GM12865 (cell line): ENCODE measurements at regions not wholly inside any gene's neighbourhood (a gene's known extent, or its start where the extent isn't known, plus 50 kb on each side); places are given as distances from the start of the nearest gene placed in this dataset.

Source experiments
- DNase-seq: peaks from one replicate; pipeline ENCODE4 v3.0.0; 2010; ENCODE audit warnings: low read depth
- H3K4me3 ChIP-seq: 2 replicates; pipeline ENCODE4 v1.5.1; 2011; ENCODE audit warnings: mild to moderate bottlenecking, low read depth, low read length, control low read depth
- TF ChIP-seq, protein P1 (sequence below): IDR thresholded peaks from 2 replicates; pipeline ENCODE4 v1.5.1; 2011; ENCODE audit warnings: low read length, control low read depth, low read depth, inconsistent platforms; ENCODE audit not compliant: insufficient read depth; ENCODE audit errors: missing control alignments

DNA sequence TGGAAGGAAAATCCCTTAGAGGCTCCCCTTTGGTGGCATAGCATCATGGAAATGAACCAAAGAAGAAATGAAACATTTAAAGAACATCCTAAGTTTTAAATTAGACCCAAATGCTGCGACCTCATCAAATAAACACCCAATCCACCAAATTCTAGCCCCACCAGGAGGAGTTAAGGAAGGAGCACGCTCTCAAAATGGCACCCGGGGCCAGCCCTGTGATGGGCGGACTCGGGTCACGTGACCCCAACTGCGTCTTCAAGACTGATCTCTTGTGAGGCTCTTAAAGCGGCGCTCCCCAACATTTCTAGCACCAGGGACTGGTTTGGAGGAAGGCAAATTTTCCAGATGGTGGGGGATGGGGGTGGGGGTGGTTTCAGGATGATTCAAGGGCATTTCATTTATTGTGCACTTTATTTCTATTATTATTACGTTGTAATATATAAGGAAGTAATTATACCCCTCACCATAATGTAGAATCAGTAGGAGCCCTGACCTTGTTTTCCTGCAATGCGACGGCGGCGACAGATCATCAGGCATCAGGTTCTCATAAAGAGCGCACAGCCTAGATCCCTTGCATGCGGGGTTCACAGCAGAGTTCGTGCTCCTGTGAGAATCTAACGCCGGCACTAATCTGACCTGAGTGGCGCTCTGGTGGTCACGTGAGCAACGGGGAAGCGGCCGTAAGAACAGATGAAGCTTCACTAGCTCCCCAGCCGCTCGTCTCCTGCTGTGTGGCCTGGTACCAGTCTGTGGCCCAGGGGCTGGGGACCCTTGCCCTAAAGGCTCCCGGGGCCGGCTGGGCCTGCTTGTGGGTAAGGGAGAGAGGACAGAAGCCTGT, 55.3 kb upstream of the SLC22A11 start:
- no peak overlapping the region for H3K4me3 ChIP-seq
- no peak for DNase-seq
- TF ChIP-seq, protein P1, sequence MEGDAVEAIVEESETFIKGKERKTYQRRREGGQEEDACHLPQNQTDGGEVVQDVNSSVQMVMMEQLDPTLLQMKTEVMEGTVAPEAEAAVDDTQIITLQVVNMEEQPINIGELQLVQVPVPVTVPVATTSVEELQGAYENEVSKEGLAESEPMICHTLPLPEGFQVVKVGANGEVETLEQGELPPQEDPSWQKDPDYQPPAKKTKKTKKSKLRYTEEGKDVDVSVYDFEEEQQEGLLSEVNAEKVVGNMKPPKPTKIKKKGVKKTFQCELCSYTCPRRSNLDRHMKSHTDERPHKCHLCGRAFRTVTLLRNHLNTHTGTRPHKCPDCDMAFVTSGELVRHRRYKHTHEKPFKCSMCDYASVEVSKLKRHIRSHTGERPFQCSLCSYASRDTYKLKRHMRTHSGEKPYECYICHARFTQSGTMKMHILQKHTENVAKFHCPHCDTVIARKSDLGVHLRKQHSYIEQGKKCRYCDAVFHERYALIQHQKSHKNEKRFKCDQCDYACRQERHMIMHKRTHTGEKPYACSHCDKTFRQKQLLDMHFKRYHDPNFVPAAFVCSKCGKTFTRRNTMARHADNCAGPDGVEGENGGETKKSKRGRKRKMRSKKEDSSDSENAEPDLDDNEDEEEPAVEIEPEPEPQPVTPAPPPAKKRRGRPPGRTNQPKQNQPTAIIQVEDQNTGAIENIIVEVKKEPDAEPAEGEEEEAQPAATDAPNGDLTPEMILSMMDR: no peak

DNA sequence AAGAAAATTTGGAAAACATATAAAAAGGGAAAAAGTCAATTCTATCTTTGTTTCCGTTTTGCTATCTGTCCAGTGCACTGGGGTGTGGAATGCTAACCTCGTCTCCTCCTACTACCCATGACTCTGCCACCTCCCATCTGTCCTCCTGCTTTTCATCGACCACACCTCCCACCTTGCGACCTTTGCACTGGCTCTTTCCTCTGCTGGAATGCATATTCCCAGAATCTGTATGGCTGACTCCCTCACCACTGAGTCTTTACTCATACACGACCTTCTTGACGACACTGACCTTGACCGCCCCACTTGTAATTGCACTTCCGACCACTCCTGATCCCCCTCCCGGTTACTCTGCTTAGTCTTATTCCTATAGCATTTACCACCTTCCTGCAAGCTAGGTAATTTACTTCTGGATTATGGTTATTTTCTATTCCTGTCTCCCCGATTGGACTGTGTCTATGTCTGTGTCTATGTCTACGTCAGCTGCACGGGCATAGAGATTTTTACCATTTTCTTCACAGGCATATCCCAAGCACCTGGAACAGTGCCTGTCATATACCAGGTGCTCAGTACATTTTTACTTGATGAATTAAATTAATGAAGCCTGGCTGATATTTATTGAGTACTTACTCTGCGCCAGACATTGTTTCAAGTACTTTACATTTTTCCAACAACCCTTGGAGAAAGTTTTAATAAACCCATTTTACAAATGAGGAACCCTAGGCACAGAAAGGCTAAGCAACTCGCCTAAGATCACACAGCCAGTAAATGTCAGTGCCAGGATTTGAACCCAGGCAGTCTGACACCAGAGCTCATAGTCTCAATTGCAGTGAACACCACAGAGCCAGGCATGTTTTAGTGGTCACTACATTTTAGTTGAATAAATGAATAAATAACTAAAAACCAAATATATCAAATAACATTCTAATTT, 54.0 kb upstream of the SLC22A11 start:
- no peak overlapping the region for H3K4me3 ChIP-seq
- no peak for DNase-seq
- TF ChIP-seq, protein P1: no peak

DNA sequence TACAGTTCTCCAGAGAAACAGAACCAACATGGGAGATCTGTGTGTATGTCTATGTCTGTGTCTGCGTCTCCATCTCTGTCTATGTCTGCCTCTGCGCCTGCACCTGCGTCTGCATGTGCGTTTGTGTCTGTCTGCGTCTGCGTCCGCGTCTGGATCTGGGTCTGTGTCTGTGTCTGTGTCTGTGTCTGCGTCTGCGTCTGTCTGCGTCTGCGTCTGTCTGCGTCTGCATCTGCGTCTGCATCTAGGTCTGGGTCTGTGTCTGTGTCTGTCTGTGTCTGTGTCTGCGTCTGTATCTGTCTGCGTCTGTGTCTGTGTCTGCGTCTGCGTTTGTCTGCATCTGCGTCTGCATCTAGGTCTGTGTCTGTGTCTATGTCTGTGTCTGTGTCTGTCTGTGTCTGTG, 53.1 kb upstream of the SLC22A11 start:
- DNase-seq: no peak
- H3K4me3 ChIP-seq: no peak overlapping the region
- TF ChIP-seq, protein P1: no peak

GRCh38 chr11:64503186-64503753, 52.5 kb upstream of the SLC22A11 start:
- no peak for DNase-seq
- TF ChIP-seq, protein P1: no peak
- no peak overlapping the region for H3K4me3 ChIP-seq

DNA sequence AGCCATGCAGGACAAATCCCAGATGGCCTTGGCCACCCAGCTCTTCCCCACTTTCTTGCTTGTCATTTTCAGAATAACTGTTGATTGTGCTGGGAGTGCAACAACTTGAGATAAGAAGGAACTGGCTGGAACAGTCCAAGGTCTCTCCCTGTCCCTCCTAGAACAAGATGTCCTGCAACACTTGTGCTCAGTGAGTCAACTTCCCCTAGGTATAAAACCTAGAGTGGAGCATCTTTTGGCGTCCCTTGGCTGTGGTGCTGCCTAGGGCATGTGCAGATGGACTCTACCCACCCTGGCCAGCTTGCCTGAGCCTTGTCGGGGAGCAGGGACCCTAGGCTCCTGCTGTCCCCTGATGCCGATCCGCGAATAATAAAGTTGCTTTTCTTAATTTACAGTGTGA, 50.7 kb upstream of the SLC22A11 start:
- no peak overlapping the region for H3K4me3 ChIP-seq
- no peak for DNase-seq
- TF ChIP-seq, protein P1: no peak
